Astrocyte of the spinal cord (primary cell): ENCODE measurements at regions not wholly inside any gene's neighbourhood (a gene's known extent, or its start where the extent isn't known, plus 50 kb on each side); places are given as distances from the start of the nearest gene placed in this dataset.

ENCODE experiments used
- DNase-seq: peaks from one replicate; pipeline ENCODE4 v3.0.0; 2011; ENCODE audit warnings: low read depth, low spot score
- H3K4me3 ChIP-seq: 2 replicates; pipeline ENCODE4 v1.5.1; 2011; ENCODE audit warnings: low read depth, mild to moderate bottlenecking, low read length, moderate library complexity
- in situ Hi-C: cut with HindIII; loops from 2 replicates; pipeline ENCODE4 v1.10.0; 2017; ENCODE audit warnings: low sequenced_read_pairs
- TF ChIP-seq, protein P1 (sequence below): IDR thresholded peaks from 2 replicates; pipeline ENCODE4 v1.5.1; 2012; ENCODE audit warnings: low read depth, mild to moderate bottlenecking, low read length, inconsistent platforms

DNA sequence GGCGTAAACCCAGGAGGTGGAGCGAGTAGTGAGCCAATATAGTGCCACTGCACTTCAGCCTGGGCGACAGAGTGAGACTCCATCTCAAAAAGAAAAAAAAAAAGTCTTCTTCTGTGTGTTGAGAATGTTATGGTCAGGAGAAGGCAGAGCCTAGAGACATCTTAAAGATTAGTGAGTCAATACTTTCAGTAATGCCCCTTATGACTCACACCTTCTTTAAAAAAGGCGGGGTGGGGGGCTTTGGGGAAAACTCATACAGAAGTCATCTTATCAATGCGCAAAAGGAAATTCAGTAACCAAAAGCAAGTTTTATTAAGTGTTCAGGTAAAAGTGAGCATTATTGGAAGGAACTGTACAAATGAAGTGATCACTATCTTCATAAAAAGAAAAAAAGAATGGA lies 1369.8 kb upstream of the LRRTM3 start:
- in situ Hi-C loops = no loop called here
- no peak for DNase-seq

DNA sequence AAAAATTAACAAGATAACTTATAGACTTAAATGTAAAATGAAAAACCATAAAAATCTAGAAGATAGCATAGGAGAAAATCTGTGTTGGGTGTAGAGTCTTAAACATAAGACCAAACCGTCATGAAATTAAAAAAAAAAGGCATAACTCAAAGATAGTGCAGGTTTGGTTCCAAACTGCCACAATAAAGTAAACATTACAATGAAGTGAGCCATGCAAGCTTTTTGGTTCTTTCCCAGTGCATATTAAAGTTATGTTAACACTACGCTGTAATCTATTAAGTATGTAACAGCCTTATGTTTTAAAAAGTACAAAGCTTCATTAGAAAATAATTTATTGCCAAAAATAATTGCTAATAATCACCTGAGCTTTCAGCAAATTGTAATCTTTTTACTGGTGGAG lies 1366.5 kb upstream of the LRRTM3 start:
- no peak overlapping the region for H3K4me3 ChIP-seq
- in situ Hi-C loops = no loop called here
- TF ChIP-seq, protein P1, sequence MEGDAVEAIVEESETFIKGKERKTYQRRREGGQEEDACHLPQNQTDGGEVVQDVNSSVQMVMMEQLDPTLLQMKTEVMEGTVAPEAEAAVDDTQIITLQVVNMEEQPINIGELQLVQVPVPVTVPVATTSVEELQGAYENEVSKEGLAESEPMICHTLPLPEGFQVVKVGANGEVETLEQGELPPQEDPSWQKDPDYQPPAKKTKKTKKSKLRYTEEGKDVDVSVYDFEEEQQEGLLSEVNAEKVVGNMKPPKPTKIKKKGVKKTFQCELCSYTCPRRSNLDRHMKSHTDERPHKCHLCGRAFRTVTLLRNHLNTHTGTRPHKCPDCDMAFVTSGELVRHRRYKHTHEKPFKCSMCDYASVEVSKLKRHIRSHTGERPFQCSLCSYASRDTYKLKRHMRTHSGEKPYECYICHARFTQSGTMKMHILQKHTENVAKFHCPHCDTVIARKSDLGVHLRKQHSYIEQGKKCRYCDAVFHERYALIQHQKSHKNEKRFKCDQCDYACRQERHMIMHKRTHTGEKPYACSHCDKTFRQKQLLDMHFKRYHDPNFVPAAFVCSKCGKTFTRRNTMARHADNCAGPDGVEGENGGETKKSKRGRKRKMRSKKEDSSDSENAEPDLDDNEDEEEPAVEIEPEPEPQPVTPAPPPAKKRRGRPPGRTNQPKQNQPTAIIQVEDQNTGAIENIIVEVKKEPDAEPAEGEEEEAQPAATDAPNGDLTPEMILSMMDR = no peak
- no peak for DNase-seq

More for the DNA sequence above, 1369.8 kb upstream of the LRRTM3 start:
- no peak overlapping the region for H3K4me3 ChIP-seq
- TF ChIP-seq, protein P1 = no peak

DNA sequence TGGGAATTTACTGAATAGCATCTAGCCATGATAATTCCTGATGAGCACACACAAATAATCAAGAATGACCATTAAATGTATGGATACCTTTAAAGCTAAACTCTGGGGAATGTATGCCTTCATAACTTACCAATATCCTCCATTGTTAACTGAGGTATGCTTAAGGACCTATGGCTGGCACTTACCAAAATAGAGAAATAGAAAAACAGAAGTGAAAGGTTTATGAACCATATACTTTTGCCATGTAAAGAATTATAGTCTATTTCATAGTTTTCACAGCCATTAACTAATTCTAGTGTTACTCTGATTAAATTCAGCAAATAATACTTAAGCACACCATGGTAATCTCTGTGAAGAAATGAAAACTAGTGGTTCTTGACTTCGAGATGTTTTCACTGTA lies 1360.6 kb upstream of the LRRTM3 start:
- DNase-seq = no peak
- in situ Hi-C loops = no loop called here
- no peak overlapping the region for H3K4me3 ChIP-seq
- TF ChIP-seq, protein P1 = no peak

DNA sequence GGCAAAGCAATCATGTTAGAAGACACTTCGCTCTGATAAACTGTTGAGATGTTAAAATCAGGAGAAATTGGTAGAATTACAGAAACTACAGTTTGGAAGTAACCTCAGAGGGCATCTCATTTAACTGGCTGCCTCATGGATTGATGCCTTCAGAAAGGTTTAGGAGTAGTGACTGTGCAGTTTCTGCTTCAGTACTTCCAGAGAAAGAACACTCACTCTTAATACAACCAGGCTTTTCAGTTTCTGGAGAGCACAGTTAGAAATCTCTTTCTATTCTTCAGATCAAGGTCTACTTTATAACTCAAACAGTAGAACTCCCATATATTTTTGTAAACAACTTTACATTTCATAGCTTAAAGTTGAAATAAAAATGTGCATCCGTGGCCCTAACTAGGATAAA lies 1358.9 kb upstream of the LRRTM3 start:
- in situ Hi-C loops = no loop called here
- TF ChIP-seq, protein P1 = no peak
- DNase-seq = no peak
- H3K4me3 ChIP-seq = no peak overlapping the region

DNA sequence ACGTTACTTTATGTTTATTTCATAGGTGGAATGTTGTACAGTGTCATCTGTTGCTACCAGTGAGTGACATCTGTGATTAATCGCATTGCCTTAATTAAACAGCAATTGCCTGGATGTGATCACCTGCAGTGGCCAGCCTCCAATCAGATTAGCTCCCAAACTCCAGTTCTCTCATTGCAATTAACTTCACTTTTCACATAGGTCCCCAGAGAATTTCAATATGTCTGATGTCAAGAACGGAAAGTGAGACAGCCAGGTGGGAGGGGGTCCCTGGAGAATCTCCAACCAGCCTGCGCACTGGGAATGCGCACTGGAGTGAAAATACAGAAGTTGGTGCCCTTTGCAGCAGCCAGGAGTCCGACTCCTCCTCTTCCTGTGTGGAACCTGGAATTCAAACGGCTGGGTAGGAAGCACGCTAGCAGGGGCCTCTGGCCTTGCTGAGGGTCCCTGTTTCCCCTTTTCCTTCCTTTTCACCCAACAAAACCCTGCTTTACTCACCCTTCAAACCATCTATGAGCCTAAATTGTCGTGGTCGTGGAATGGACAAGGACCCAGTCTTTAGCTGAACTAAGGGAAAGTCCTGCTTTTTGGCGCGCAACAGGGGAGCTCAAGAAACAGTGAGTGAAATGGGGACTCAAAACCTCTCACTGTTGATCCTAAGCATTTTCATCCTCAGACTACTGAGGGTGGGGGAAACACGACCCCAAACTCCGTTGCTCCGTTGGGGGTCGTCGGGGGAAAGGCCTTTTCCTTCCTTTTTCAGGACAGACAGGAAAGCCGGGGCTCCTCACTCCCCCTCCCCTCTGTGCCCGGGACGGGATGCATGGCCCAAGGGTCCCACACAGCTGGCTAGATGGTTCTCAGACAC lies 1355.5 kb upstream of the LRRTM3 start:
- peak overlapping the region; percentile 61 for H3K4me3 ChIP-seq
- peak; percentile 47 for DNase-seq

DNA sequence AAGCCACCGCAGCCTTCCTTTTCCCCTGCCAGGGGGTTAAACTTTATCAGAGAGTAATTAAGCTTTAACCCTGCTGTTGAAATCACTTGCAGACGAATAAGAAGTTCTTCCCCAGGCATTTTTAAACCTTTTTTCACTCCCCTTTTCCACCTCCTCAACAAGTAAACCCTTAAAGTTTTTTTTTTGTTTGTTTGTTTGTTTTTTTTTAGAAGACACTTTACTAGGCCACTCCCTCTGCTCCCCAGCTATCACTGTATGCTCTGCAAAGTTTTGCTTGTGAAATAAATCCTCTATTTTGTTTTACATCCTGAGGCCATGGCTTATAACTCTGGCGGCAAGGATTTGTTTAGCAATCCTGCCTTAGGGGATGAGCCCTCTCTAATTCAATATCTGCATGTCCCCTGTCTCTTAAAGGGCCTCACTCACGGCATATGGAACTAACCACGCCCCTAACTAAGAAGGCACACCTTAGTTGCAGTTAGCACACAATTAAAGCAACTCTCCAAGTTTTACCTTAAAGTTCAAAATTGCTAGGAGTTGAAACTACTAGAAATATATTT lies 1354.7 kb upstream of the LRRTM3 start:
- peak; percentile 22 for DNase-seq
- TF ChIP-seq, protein P1 = no peak
- peak overlapping the region; percentile 61 for H3K4me3 ChIP-seq
- in situ Hi-C loops = no loop called here

More for the DNA sequence above, 1355.5 kb upstream of the LRRTM3 start:
- TF ChIP-seq, protein P1 = no peak
- in situ Hi-C loops = no loop called here
